ENCODE measurements at regions not wholly inside any gene's neighbourhood (a gene's known extent, or its start where the extent isn't known, plus 50 kb on each side); places are given as distances from the start of the nearest gene placed in this dataset.

GRCh38 chr2:145861940-145862339, 1342.0 kb upstream of the ZEB2 start:
- Histone ChIP-seq H2AFZ (ENCODE audit: low read depth, low read length) (no peak overlapping the region), H3K79me2 (ENCODE audit: insufficient read depth, low read length) (no peaks in the 10 kb centered on the region), H3K27ac (ENCODE audit: low read depth, low read length) (no peak overlapping the region), H3K9me3 (ENCODE audit: insufficient read depth, low read depth, low read length) (no peaks in the 10 kb centered on the region), H3K4me1 (ENCODE audit: insufficient read depth, low read length) (no peaks in the 10 kb centered on the region), H3K9ac (ENCODE audit: low read length) (no peak overlapping the region), H3K4me3 (ENCODE audit: insufficient read depth, low read depth, low read length) (no peak overlapping the region), H3K27me3 (ENCODE audit: insufficient read depth, low read length) (no peaks in the 10 kb centered on the region), H3K4me2 (ENCODE audit: low read length) (no peak overlapping the region), H4K20me1 (ENCODE audit: insufficient read depth, low read length) (no peaks in the 10 kb centered on the region), H3K36me3 (ENCODE audit: insufficient read depth, low read length) (no peaks in the 10 kb centered on the region)
- H3K36me3 Mint-ChIP-seq (ENCODE audit: low read depth, unreplicated experiment): no peaks in the 10 kb centered on the region
- no peaks in the 10 kb centered on the region for H3K9me3 Mint-ChIP-seq (ENCODE audit: unreplicated experiment)
- peaks cover 4% of the 10 kb centered on the region for H3K27me3 Mint-ChIP-seq (ENCODE audit: low read depth, unreplicated experiment)
- FAIRE-seq: no peak
- no peaks in the 10 kb centered on the region for H3K4me1 Mint-ChIP-seq (ENCODE audit: low read depth, unreplicated experiment)
- no peak overlapping the region for H3K4me3 Mint-ChIP-seq (ENCODE audit: unreplicated experiment)
- no peak for DNase-seq (ENCODE audit: low read depth)
- no peak for TF ChIP-seq CTCF (IDR thresholded peaks at IDR 0.05; ENCODE audit: insufficient read depth, low read depth, low read length)
- TF ChIP-seq EZH2 (IDR thresholded peaks at IDR 0.05; ENCODE audit: insufficient read depth, low read length): no peak
- no peak overlapping the region for H3K27ac Mint-ChIP-seq (ENCODE audit: unreplicated experiment)

GRCh38 chr2:145860083-145860482, 1340.2 kb upstream of the ZEB2 start:
- Histone ChIP-seq H3K36me3 (ENCODE audit: insufficient read depth, low read length) (no peaks in the 10 kb centered on the region), H3K79me2 (ENCODE audit: insufficient read depth, low read length) (no peaks in the 10 kb centered on the region), H3K4me2 (ENCODE audit: low read length) (no peak overlapping the region), H4K20me1 (ENCODE audit: insufficient read depth, low read length) (no peaks in the 10 kb centered on the region), H3K27ac (ENCODE audit: low read depth, low read length) (no peak overlapping the region), H3K9ac (ENCODE audit: low read length) (no peak overlapping the region), H2AFZ (ENCODE audit: low read depth, low read length) (no peak overlapping the region), H3K4me1 (ENCODE audit: insufficient read depth, low read length) (no peaks in the 10 kb centered on the region), H3K9me3 (ENCODE audit: insufficient read depth, low read depth, low read length) (no peaks in the 10 kb centered on the region), H3K27me3 (ENCODE audit: insufficient read depth, low read length) (no peaks in the 10 kb centered on the region), H3K4me3 (ENCODE audit: insufficient read depth, low read depth, low read length) (no peak overlapping the region)
- H3K4me3 Mint-ChIP-seq (ENCODE audit: unreplicated experiment): no peak overlapping the region
- H3K4me1 Mint-ChIP-seq (ENCODE audit: low read depth, unreplicated experiment): no peaks in the 10 kb centered on the region
- TF ChIP-seq EZH2 (IDR thresholded peaks at IDR 0.05; ENCODE audit: insufficient read depth, low read length) (no peak), CTCF (IDR thresholded peaks at IDR 0.05; ENCODE audit: insufficient read depth, low read depth, low read length) (no peak)
- no peak overlapping the region for H3K27ac Mint-ChIP-seq (ENCODE audit: unreplicated experiment)
- H3K9me3 Mint-ChIP-seq (ENCODE audit: unreplicated experiment): no peaks in the 10 kb centered on the region
- DNase-seq (ENCODE audit: low read depth) (no peak), FAIRE-seq (no peak)
- peaks cover 4% of the 10 kb centered on the region for H3K27me3 Mint-ChIP-seq (ENCODE audit: low read depth, unreplicated experiment)
- H3K36me3 Mint-ChIP-seq (ENCODE audit: low read depth, unreplicated experiment): no peaks in the 10 kb centered on the region

GRCh38 chr2:145855142-145855541, 1335.2 kb upstream of the ZEB2 start:
- no peak for FAIRE-seq

More at GRCh38 chr2:145855142-145855541, 1335.2 kb upstream of the ZEB2 start:
- no peak overlapping the region for H3K9ac ChIP-seq (ENCODE audit: low read length)
- Mint-ChIP-seq H3K27me3 (ENCODE audit: low read depth, unreplicated experiment) (no peaks in the 10 kb centered on the region), H3K36me3 (ENCODE audit: low read depth, unreplicated experiment) (no peaks in the 10 kb centered on the region), H3K27ac (ENCODE audit: unreplicated experiment) (no peak overlapping the region), H3K4me3 (ENCODE audit: unreplicated experiment) (no peak overlapping the region), H3K9me3 (ENCODE audit: unreplicated experiment) (no peaks in the 10 kb centered on the region), H3K4me1 (ENCODE audit: low read depth, unreplicated experiment) (no peaks in the 10 kb centered on the region)
- no peaks in the 10 kb centered on the region for H3K36me3 ChIP-seq (ENCODE audit: insufficient read depth, low read length)
- no peak overlapping the region for H3K4me2 ChIP-seq (ENCODE audit: low read length)
- DNase-seq (ENCODE audit: low read depth): no peak
- H3K27me3 ChIP-seq (ENCODE audit: insufficient read depth, low read length): no peaks in the 10 kb centered on the region
- no peaks in the 10 kb centered on the region for H3K9me3 ChIP-seq (ENCODE audit: insufficient read depth, low read depth, low read length)
- TF ChIP-seq CTCF (IDR thresholded peaks at IDR 0.05; ENCODE audit: insufficient read depth, low read depth, low read length) (no peak), EZH2 (IDR thresholded peaks at IDR 0.05; ENCODE audit: insufficient read depth, low read length) (no peak)
- H3K4me1 ChIP-seq (ENCODE audit: insufficient read depth, low read length): no peaks in the 10 kb centered on the region
- no peak overlapping the region for H3K4me3 ChIP-seq (ENCODE audit: insufficient read depth, low read depth, low read length)
- H4K20me1 ChIP-seq (ENCODE audit: insufficient read depth, low read length): no peaks in the 10 kb centered on the region
- H3K27ac ChIP-seq (ENCODE audit: low read depth, low read length): no peak overlapping the region
- no peaks in the 10 kb centered on the region for H3K79me2 ChIP-seq (ENCODE audit: insufficient read depth, low read length)
- no peak overlapping the region for H2AFZ ChIP-seq (ENCODE audit: low read depth, low read length)

Measured in astrocyte (in vitro differentiated cells and primary cell).